AG10803 (cell line): ENCODE measurements at regions not wholly inside any gene's neighbourhood (a gene's known extent, or its start where the extent isn't known, plus 50 kb on each side); places are given as distances from the start of the nearest gene placed in this dataset.
A peak's percentile ranks its signal among the peaks of the same experiment; 100 is the strongest.

ENCODE experiments used
- DNase-seq: peaks from one replicate; pipeline ENCODE4 v3.0.0; 2010; ENCODE audit warnings: low read depth
- H3K4me3 ChIP-seq: 2 replicates; pipeline ENCODE4 v1.5.1; 2011; ENCODE audit warnings: mild to moderate bottlenecking, low read length, control low read depth
- CTCF ChIP-seq: conservative IDR thresholded peaks from 2 replicates; pipeline ENCODE4 v1.5.1; 2011; ENCODE audit warnings: mild to moderate bottlenecking, low read length, control low read depth, inconsistent platforms

- H3K4me3 ChIP-seq: no peak overlapping the region
- DNase-seq: no peak
- TF ChIP-seq CTCF: no peak
Measured at GRCh38 chr9:100699668-100700067, 121.8 kb downstream of the CAVIN4 start.

- no peak overlapping the region for H3K4me3 ChIP-seq
- TF ChIP-seq CTCF: peak; percentile 45
- peak; percentile 3 for DNase-seq
Measured at GRCh38 chr9:100700689-100701318, 122.9 kb downstream of the CAVIN4 start.

DNA sequence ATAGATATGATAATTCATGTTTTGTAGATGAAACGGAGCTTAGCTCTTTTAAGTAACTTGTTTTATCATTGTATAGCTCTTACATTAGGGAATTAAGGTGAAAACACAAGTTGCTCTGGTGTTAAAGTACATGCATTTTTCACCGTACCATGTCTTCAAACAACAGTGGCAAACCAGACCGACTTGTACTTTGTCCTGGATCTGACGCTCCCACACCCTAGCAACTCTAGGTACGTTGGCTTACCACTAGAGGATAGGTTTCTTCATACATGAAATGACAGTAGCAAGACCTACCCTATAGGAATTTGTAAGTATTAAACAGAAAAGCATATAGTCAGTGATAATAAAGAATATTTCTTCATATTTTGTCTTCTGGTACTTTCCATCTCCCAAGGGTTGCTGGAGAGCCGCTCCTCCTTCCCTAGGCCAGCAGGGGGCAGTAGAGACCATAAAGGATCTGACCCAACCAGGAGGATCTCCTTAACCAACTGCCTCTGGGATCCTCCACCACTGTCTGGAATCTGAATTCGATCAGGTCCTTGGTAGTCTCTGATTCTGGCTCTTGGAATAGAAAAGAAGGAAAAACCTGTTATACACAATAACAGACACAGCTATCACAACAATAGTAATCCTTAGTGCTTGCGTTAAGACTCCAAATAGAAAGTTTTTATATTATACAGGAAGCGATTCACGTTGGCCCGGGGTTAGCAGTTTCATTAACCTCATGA, 136.7 kb downstream of the CAVIN4 start:
- peak; percentile 88 for TF ChIP-seq CTCF
- DNase-seq: peak; percentile 56
- no peak overlapping the region for H3K4me3 ChIP-seq

- TF ChIP-seq CTCF: no peak
- DNase-seq: no peak
- H3K4me3 ChIP-seq: no peak overlapping the region
Measured at GRCh38 chr9:100715100-100715380, 137.2 kb downstream of the CAVIN4 start.

- no peak overlapping the region for H3K4me3 ChIP-seq
- no peak for DNase-seq
Measured at GRCh38 chr9:100718717-100719116, 140.8 kb downstream of the CAVIN4 start.

GRCh38 chr9:100720922-100721321, 143.0 kb downstream of the CAVIN4 start:
- no peak for DNase-seq
- no peak overlapping the region for H3K4me3 ChIP-seq
- TF ChIP-seq CTCF: no peak

More at GRCh38 chr9:100718717-100719116, 140.8 kb downstream of the CAVIN4 start:
- TF ChIP-seq CTCF: no peak

- no peak for DNase-seq
- H3K4me3 ChIP-seq: no peak overlapping the region
- TF ChIP-seq CTCF: no peak
Measured at GRCh38 chr9:100724886-100725285, 147.0 kb downstream of the CAVIN4 start.
